Spleen (tissue), 7 donors: ENCODE measurements at regions not wholly inside any gene's neighbourhood (a gene's known extent, or its start where the extent isn't known, plus 50 kb on each side); places are given as distances from the start of the nearest gene placed in this dataset.

Experiments
- POLR2A ChIP-seq, 3 donors: fragments of 450-650 bp; IDR thresholded peaks; one replicate each; pipeline ENCODE4 v1.5.1; 2017; ENCODE audit warnings: antibody characterized with exemption in 3 of 3, mild to moderate bottlenecking in 1 of 3
- POLR2AphosphoS5 ChIP-seq, 3 donors: sonication (generic); formaldehyde crosslinking; IDR thresholded peaks; one replicate each; pipeline ENCODE4 v1.5.1; 2017; ENCODE audit warnings: antibody characterized with exemption in 3 of 3
- TF ChIP-seq, protein P1 (sequence below), 11 experiments: fragments of 200-600 bp in 7 of 11; fragments of 450-650 bp in 4 of 11; sonication (generic) in 4 of 11; IDR thresholded peaks in 8 of 11; conservative IDR thresholded peaks in 3 of 11; 1 replicate in 7 of 11; 2 replicates in 4 of 11; pipeline versions ENCODE4 v1.4.0 to v1.8.0; 2016 to 2021; ENCODE audit warnings: antibody characterized with exemption in 11 of 11, inconsistent platforms in 4 of 11, mild to moderate bottlenecking in 1 of 11
- donor health status: DM: no; HTN: no; CAD: no; lungs with moderate emphysema.
- donor health status: DM: no; HTN: no; CAD: no.
- donor health status: DM: no; HTN: no; CAD: no.

DNA sequence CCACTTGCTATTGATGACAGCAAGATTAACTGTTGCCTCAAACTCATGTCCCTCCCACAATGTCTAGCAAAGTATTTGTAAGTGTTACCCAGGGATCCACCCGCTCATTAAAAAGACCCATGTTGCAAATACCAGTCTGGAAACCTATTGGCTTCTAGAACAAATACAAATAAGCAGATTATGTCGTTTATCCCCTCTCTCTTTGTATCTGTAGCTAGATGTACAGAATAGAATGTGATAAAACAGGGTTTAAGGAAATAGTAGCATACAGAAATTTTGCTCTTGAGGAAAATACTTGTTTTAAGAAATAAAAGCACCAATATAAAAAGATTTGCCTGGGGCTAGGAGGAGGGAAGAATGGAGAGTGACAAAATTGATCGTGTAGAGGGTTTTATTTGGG is 142.7 kb upstream of the ZIC3 start:
- TF ChIP-seq, protein P1, sequence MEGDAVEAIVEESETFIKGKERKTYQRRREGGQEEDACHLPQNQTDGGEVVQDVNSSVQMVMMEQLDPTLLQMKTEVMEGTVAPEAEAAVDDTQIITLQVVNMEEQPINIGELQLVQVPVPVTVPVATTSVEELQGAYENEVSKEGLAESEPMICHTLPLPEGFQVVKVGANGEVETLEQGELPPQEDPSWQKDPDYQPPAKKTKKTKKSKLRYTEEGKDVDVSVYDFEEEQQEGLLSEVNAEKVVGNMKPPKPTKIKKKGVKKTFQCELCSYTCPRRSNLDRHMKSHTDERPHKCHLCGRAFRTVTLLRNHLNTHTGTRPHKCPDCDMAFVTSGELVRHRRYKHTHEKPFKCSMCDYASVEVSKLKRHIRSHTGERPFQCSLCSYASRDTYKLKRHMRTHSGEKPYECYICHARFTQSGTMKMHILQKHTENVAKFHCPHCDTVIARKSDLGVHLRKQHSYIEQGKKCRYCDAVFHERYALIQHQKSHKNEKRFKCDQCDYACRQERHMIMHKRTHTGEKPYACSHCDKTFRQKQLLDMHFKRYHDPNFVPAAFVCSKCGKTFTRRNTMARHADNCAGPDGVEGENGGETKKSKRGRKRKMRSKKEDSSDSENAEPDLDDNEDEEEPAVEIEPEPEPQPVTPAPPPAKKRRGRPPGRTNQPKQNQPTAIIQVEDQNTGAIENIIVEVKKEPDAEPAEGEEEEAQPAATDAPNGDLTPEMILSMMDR (IDR thresholded peaks at IDR 0.05 in 8 of 11, conservative IDR thresholded peaks at IDR 0.05 in 3 of 11), result no peak
- no peak for TF ChIP-seq POLR2A (IDR thresholded peaks at IDR 0.05)
- no peak for TF ChIP-seq POLR2AphosphoS5 (IDR thresholded peaks at IDR 0.05)
